Left lobe of liver (tissue), 2 donors: ENCODE measurements at regions not wholly inside any gene's neighbourhood (a gene's known extent, or its start where the extent isn't known, plus 50 kb on each side); places are given as distances from the start of the nearest gene placed in this dataset.
A peak's percentile ranks its signal among the peaks of the same experiment; 100 is the strongest.

Experiments
- ATAC-seq: fragments of 200-7000 bp; cut with Tn5 transposase; one replicate; pipeline ENCODE4 v1.9.1; 2020; ENCODE audit warnings: mild to moderate bottlenecking, moderate library complexity
- DNase-seq: peaks from one replicate; pipeline ENCODE4 v3.0.0-alpha.2; 2020; ENCODE audit warnings: low spot score
- donor health status: DM: no; HTN: no; CAD: no; lungs with moderate emphysema.
- donor health status: DM: no; HTN: yes; CAD: no.

DNA sequence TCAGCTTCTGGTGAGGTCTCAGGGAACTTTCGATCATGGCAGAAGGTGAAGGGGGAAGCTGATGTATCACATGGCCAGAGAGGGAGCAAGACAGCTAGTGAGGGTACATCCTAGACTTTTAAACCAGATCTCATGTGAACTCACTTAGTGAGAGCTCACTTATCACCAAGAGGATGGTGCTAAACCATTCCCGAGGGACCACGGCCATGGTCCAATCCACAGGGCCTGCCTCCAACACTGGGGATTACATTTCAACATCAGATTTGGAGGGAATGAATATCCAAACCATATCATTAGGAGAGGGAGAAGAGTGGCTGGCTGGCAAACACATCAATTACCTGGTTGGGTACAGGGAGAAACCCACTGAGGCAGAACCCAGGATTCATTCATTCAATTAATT is 75.7 kb upstream of the HAAO start:
- DNase-seq: no peak

DNA sequence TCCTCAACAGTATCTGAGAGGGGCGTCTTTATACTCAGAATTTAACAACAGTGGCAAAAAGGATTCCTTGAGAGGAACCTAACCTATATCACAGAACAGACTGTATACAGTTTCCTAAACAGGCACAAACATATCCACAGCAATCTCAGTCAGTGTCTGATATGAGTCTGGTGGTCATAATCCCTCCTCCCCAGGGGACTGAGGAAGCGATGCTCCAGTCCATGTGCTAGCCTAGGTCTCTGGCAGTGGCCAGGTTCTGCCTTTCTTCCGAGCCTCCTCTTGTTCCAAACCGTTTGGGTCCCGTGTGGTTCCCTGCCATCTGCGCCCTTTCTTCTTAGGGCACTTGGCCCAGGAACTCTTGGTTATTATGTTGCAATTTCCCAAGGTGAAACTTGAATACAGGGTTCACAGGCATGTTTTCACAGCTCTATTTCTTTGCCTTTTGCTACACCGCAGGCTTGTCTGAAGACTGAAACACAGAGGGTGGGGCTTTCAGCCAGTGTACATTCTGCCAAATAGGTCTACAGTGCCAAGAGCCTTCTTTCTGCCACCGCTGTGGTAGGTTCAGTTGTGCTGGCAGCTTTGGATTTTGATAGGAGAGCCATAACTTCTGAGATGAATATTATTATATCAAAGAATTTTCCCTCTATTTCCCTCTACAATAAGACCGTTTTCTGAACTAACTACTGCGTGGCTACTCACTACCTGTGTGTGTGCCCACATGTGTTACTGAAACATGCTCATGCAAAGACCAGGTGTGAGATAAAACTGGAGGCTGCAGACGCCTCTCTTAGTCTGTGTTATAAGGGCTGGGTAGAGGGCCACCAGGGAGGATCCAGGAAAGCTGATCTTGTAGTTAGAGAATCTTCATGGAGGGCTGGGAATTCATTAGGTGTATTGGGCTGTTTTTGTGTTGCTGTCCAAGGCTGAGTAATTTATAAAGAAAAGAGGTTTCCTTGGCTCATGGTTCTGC is 75.0 kb upstream of the HAAO start:
- DNase-seq (no peak), ATAC-seq (peak; percentile 84)

More for the DNA sequence above, 75.7 kb upstream of the HAAO start:
- ATAC-seq: no peak

DNA sequence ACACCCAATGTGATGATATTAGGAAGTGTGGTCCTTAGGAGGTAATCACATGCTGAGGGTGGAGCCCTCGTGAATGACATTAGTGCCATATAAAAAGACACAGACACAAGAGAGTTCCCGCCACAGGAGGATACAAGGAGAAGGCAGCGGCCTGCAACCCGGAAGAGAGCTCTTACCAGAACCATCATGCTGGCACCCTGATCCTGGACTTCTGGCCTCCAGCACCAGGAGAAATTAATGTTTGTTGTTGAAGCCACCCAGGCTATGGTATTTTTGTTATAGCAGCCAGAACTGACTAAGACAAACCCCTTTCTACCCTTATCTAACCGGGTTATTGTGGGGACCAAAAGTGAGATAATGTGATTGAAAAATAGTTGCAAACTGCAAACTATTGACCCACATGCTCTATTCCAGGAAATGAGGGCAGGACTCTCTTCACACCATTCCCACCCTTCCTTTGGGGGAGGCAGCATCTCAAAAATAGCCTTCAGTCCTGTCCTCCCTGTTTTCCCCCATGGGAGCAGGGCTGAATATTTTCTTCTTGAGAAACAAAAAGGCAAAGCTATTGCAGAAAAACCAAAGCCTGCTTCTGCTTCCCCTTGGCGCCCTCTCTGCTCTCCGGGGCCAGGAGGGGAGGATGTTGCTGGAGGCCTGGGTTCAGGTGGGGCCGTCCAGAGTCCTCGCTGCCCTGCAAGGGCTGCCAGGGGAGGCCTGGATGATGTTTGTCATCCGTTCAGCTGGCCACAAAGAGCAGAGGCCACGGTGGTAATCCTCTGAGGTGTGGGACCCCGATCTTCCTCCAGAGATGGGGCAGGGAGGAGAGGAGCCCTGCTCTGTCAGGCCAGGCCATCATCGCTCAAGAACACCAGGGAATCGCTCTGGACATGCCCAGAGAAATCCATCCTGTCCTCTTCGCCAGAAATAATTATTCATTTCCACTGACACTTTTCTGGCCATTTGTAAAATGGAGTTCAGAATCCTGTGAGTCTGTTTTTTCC is 73.8 kb upstream of the HAAO start:
- DNase-seq (no peak), ATAC-seq (peak; percentile 48)

DNA sequence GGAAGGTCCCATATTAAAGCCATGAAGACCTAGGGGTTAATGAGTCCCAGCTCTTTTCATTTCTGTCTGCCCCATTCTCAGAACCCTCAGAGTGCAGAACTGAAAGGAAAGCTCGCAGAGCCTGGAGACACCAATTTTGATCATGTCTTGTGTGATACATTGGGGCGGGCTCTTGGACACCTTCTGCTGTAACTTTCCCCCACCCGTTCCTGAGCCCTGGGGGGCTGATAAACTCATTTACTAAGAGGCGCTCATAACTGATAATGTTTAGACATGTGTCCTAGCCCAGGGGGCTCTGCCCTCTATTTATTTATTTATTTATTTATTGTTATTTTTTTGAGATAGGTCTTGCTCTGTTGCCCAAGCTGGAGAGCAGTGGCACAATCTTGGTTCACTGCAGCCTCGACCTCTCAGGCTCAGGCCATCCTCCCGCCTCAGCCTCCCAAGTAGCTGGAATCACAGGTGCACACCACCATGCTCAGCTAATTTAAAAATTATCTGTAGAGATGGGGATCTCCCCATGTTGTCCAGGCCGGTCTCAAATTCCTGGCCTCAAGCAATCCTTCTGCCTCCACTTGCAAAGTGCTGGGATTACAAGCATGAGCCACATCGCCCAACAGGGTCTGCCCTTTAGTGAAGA is 72.4 kb upstream of the HAAO start:
- ATAC-seq: no peak
- DNase-seq: no peak

DNA sequence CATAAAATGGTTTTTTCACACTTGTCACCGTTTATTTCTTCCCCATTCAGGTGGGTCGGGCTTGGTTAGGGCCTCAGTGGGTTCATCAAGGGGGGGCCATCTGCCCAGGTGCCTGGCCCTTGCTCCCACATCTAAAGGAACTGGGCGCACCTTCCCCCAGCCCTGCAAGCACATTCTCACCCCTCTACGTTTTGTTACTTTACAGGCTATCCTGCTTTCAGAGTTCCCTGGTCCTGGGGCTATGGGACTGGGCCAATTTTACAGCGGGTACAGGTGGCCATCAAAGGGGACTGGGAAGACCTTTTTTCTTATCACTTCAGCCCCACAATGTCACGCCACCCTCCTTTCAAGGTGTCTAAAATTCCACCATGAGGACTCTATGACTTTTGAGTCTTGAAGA is 71.8 kb upstream of the HAAO start:
- ATAC-seq (no peak), DNase-seq (no peak)

DNA sequence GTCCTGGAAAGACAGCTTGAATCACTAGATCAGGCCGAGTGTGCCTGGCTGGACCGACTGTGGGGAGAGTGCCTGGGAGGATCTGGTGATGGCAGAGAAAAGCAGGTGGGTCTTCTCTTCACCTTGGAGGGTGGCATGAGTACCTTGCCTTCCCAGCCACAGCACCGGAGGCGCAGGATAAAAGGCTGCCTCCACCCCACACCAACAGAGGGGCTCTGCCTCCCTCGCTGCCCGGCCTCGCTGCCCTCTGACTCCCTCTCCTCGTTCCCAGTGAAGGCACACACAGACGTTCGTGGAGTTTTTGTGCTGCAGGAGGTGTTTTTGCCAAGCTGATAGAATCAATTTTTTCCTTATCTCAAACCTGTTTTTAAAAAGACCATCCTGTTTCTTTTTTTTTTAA is 71.4 kb upstream of the HAAO start:
- no peak for ATAC-seq
- DNase-seq: no peak

DNA sequence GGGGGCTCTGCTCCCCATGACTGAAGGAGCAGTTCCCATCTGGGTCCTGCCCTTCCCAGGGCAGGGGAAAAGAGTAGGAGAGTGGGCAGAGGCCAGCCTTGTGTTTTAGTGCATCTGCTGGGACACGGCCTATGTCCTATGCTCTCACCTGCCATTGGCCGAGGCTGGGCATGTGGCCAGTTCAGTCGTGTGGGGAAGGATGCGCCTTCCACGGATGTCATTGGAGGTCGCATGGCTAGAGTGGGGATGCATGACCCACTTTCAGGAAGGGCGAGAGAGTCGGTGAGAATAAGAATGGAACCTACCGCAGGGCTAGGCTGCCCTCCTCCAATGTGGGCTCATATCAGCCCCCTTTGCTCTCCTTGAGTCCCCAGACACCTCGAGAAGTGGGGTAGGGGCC is 70.9 kb upstream of the HAAO start:
- no peak for DNase-seq
- no peak for ATAC-seq

DNA sequence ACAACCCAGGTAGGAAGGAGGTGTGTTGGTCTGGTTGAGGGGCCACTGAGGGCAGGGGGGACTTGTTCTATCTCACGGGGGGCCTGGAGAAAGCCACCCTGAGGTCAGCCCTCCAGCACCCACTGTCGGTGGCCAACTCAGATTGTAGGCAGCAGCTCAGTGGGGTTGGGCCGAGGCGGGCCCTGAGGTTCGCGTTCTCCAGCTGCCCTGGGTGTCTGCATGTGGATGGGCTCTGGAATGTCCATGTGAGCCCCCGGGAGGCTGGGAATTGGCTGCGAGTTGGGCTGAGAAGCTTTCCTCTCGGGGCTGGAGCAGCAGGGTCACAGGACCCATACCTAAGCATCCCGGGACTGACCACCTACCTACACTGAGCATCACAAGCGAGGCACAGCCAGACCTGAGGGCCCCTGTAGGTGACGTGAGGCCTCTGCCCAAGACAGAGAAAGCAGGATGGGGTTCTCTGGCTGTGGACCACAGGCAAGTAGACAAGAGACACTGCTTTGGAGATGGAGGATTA is 70.3 kb upstream of the HAAO start:
- no peak for DNase-seq
- no peak for ATAC-seq

DNA sequence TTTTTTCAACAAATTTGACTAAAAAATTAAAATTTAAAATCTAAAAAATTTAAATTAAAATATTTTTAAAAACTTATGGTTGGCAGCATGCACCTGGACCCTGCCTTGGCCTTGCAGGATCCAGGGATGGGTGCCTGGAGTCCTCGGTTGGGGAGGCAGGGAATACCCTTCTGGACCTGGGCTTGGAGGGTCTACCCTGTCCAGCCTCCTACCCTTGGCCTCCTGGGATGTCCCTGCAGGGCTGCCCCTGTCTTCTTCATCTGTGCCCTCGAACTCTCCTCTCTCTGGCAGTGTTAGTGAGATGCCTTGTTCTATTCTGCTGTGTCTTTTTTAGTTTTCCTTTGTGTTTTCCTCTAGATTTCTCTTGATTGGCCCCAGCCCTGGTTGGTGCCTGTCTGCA is 68.9 kb upstream of the HAAO start:
- ATAC-seq (no peak), DNase-seq (no peak)

DNA sequence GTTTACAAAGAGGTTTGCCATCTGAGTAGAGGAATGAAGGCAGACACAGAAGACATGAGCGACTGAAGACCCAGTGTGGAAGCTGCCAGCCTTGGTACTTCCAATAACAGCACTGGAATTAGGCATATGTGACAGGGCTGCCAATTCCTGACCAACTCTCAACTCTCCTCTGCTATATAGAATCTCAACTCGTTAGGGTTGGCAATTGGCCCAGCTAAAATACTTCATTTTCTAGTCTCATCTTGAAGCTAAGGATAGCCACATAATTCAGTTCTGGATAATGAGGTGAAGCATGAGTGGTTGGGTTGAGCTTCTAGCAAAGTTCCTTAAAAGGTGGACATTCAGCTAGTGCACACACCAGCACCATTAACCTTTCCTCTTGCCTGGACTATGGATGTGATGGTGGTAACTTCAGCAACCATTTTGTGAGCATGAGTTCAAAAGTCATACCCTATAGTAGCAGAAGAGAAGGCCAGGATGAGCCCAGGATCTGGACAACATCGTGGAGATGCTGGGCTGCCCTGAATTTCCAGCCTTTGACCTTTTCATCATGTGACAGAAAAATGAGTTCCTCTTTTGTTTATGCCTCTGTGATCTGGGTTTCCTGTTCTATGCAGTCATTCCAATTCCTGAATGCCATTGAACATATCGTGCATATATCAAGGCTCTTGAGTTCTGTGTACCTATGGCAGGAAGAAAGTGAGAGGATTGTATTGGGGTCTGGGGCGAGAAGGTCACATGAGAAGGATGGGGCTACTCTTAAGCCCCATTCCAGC is 68.1 kb upstream of the HAAO start:
- ATAC-seq (no peak), DNase-seq (no peak)

DNA sequence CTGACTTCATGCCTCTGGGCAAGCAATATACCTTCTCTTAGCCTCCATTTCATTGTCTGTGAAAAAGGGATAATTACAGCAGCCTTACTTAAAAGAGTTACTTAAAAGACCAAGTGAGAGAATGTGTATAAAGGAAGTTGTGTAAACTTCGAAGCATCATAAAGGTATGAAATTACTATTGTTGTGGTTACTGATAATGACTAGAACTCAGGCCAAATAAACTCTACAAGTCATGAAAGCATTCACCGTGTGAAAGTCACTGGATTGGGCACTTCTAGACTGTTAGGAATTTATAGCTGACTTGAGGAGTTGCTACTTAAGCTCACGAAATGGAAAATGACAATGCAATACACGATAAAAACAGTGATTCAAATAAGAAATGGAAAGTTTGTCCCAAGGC is 67.4 kb upstream of the HAAO start:
- no peak for ATAC-seq
- no peak for DNase-seq

DNA sequence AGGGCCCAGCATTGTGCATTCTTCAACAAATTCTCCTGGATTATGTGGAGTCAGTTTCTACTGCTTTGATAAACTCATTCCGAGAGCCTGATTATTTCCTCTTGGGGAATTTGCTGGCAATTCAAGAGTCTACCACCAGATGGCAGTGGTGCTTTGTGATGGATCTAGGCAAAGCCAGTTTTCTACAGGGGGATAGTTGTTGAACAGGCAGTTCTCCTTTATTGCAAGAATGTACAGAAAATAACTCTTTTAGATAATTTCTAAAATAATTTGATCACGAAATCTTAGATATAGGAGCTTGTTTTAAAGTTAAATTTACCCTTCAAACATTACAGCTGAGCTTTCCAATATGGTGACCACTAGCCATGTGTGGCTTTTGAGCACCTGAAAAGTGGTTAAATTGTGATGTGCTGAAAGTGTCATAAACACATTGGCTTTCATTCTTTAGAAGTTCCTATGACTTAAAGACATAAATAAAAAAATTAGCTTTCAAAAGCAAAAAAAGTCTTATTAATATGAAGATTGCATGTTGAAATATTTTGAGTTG is 66.7 kb upstream of the HAAO start:
- ATAC-seq (peak; percentile 74), DNase-seq (peak; percentile 74)

DNA sequence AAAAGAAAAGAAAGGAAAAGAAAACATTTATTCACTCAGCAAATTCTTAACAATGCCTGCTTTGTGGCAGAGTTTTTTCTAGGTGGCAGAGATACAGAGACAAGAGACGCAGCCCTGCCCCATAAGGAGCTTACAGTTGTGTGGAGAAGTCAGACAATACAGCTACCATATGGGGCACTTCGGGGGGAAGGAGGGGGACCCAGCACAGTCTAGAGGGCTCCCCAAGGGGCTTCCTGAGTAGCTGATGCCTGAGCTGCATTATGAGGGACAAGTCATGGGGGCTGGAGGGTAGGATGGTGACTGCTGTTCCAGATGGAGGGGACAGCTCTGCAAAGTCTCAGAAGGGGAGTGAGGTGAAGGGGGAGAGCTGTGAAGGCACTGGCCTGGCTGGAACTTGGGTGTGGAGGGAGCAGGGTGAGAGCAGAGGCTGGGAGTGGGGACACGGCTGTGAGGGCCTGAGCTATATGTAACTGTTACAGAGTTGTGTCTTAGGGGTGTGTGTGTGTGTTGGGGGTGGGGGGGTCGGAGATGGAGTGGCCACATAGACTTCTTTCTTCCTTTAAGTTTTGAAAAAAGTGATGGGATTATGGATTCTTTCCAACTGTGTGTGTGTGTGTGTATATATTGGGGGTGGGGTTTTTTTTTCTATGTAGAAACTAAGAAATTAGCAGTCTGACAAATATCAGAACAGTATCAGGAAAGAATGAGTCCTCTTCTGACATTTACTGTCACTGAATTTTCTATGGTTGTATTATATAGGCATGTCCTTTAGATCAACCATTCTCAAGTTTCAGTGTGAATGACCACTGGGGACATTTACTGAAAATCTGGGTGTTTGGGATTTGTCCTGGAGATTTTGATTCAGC is 66.0 kb upstream of the HAAO start:
- ATAC-seq: no peak
- DNase-seq: no peak

DNA sequence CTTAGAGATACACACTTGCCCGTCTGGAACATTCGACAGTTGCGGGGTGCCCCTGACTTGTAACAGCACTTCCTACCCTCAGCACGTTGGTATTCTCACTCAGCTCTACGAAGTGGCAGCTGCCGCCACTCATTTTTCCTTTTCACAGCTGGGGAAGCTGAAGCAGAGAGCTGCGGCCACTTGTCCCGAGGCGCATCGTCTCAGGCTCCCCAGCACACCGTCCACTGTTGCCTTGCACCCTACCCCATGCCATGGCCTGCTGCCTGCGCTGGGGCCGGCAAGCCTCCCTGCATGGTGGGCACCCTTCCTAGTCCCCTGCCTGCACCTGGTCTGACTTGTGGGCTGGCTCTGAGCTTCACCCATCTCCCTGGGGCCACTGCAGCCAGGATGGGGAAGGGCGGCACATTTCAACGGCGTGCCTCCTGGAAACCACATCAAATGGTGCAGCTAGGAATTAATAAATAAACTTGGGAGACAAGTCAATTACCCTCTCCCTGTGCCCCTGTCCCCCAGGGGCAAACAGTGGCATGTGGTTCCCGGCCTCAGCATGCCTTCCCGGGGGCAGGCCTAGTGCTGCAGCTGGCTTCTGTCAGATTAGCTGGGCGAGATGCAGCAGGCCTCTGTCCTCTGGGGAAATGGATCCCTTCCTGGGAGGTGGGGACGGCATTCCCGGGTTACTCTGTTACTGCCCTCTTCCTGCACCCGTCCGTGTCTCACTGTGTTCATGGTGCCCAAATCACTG is 64.7 kb upstream of the HAAO start:
- DNase-seq (no peak), ATAC-seq (no peak)

DNA sequence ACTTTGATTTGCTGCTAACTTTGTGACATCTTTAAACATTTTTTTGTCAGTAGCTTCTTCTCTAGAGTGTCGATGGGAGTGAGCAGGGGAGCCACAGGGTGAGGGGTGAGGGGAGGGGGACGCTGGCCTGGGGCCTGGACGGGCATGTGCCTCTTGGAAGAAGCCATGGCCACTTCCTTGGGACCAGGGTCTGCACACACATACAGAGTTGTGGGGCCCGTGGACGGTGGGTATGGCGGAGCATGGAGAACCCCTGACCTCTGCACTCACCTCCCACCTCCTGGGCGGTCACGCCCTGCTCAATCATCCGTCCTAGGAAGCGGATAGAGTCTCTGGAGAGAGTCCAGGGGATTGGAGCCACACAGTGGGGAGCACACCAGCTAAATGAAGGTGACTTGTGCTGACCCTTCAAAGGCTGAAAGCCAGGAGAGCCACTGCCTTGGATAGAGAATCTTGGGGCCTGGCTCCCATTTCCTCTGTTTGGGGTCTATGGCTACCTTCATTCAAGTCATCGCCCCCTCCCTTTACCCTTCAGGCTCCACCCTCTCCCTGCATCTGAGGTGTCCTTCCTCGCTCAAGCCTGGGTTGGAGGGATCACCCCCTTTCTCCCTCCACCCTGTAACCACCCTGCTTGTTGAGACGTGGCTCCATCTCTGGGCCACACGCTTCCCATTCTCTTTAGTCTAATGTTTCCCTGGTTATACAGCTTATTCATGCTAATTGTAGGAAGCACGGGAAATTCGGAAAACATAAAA is 63.9 kb upstream of the HAAO start:
- no peak for ATAC-seq
- DNase-seq: no peak

DNA sequence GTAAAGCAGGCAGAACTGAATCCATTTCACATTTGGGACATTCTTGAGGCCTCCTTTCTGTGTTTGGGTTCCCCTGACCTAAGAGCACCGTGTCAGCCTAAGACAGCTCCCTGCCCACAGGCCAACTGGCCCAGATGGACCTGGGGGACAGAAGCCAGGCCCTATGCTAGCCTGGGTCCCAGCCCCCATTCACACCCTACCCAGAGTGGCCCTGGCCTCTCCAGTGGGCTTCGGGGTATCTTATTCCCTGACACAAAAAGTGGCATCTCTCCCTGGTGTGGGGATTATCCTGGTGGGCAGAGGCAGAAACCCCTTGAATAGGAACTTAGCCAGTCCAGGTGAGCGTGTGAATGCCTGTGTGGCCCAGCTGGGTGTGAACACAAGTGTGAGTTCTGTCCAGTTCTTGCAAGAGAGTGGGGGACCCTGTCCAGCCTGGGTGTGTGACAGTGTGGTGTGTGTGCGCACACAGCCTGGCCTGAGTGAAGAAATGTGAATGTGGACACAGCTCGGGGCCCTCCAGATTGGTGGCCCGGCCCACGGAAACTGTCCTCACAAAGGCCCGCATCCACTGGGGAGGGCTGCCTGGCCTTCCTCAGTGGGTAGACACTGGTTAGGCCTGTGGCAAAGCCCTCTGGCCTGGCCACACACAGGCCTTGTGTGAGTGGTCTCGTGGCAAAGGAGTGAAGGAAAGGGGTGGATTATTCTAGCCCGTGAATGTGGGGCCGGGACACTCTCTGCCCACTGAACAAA is 63.0 kb upstream of the HAAO start:
- DNase-seq: no peak
- no peak for ATAC-seq
